HG02642 (cell line): ENCODE measurements at regions not wholly inside any gene's neighbourhood (a gene's known extent, or its start where the extent isn't known, plus 50 kb on each side); places are given as distances from the start of the nearest gene placed in this dataset.
"Not testable (repeated sequence)": the region's sequence is repeated elsewhere in the genome, so short reads cannot be mapped to it uniquely, and the experiment has no call there.

Experiments used
- ATAC-seq: cut with Tn5 transposase; IDR thresholded peaks from one replicate; pipeline ENCODE4 v1.9.1; 2021; ENCODE audit warnings: mild to moderate bottlenecking; ENCODE audit not compliant: unreplicated experiment, poor library complexity

DNA sequence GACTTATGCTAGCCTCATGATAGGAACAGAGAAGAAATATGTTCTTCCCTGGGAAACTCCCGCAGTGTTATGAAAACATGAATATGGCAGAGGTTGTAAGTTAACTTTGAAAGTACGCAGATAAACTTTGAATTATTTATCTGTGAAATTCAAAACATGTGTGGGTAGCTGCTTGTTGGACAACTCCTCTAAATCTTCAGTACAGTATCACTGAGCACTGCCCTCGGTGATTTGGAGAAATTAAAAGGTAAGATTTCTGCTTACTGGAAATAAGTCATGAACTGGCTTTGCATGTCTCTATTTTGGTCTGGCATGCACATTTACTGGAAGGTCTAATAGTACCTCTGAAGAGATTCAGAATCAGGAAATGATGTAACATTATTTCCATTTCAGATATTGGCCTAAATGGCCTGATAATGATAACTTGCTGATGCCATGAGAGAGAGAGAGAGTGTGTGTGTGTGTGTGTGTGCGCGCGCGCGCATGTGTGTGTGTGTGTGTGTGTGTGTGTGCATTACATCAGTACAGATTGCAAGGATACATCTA lies 1441.9 kb upstream of the FLRT2 start:
- no peak for ATAC-seq

DNA sequence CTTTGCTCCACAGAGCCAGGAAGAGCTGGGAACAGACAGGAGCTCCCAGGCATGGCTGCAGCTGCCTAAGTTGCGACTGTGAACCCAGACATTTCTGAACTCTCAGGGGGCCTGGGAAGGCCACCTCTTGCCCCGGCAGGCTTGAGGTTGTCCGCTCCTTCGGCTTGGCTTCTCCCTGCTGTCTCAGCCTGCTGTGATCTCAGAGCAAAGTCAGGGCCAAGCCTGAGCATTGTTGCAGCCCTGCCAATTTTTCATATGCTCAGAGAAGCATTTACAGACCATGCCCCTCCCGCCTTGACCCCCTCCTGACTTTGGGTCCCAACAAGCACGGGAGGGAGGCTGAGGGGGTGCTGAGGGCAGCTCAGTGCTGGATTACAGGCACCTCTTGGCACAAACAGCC lies 1439.1 kb upstream of the FLRT2 start:
- no peak for ATAC-seq

DNA sequence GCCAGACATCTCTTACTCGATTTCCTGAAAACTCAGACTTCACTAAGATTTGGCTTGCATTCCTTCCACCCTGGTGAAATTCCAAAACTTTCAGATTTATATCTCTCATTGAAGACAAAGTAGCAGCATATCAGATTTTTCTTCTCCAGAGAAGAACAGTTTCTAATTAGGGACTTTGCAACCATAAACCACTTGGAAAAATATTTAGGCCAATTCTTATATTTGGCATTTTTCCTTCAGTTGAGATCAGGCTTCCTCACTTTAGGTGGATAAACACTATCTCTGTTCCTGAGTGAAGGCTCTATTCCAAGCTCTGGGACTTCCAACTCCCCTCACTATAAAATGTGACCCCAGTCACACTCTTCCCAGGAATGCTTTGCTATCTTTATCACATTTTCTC lies 1434.3 kb upstream of the FLRT2 start:
- ATAC-seq = no peak

DNA sequence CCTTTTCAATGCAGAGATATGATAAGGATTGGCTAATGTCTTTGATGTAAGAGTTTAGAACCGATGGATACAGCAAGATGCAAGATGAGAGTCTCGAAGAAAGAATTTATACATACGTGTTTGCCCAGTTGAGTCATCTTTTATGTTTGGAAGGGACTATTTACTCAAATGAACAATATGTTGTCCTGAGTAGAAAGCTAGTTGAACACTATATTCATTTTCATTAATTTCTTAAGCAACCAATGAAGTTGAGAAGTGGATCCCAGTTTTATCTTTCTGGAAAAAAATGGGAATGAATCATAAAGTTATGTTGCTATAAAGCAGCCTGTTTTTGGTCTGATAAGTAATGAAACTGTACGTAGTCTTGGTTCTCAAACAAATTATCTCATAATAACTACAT lies 1431.7 kb upstream of the FLRT2 start:
- no peak for ATAC-seq

DNA sequence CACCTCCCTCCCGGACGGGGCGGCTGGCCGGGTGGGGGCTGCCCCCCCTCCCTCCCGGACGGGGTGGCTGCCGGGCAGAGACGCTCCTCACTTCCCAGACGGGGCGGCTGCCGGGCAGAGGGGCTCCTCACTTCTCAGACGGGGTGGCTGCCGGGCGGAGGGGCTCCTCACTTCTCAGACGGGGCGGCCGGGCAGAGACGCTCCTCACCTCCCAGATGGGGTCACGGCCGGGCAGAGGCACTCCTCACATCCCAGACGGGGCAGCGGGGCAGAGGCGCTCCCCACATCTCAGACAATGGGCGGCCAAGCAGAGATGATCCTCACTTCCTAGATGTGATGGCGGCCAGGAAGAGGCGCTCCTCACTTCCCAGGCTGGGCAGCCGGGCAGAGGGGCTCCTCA lies 1430.4 kb upstream of the FLRT2 start:
- not testable (repeated sequence) for ATAC-seq

DNA sequence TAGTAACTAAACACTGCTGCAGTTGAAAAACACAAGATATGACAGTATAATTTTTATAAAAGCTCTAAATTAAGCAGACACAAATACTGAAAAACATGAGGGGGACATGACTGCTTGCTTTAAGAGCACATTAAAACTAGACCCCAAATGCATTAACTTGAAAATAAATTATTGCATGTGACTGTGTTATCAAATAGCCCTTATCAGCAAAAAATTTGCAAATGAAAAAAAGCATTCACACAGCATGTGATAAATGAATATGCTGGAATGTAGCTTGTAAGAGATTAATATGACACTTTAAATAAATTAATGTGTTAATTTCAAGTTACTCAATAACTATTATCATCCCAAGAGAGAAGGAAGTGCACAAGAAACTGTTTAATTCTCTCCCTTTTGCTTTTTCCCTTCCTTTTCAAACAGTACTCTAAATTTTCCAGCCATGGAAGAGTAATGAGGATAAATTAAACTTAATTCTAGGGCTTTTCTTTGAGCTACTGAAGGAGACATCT lies 1422.1 kb upstream of the FLRT2 start:
- no peak for ATAC-seq

DNA sequence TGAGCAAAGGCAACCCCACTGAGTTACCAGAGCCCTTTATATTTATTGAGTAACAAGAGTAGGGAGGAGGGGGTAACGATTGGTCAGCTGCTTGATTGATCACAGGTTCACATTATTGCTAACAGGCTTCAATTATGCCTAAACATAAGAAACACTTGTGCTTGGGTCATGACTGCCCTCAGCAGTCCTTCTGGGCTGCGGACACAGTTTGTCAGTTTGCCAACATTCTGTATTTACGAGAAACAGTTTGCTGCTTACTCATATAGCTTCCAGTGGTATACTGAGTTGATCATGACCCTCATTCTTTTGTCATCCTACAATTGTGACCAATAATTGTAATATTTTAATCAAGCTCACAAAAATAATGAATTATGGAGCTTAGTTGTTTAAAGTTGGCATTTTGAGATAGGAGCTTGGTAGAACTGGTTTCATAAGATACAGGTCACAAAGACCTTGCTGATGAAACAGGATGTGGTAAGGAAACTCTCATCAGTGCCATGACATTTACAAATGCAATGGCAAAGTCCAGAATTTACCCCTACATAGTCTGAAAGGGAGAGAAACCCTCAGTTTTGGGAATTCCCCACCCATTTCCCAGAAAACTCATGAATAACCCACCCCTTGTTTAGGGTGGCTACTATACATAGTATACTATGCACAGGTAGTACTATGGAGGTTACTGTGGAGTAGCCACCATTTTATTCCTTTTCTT lies 1421.0 kb upstream of the FLRT2 start:
- ATAC-seq = no peak

DNA sequence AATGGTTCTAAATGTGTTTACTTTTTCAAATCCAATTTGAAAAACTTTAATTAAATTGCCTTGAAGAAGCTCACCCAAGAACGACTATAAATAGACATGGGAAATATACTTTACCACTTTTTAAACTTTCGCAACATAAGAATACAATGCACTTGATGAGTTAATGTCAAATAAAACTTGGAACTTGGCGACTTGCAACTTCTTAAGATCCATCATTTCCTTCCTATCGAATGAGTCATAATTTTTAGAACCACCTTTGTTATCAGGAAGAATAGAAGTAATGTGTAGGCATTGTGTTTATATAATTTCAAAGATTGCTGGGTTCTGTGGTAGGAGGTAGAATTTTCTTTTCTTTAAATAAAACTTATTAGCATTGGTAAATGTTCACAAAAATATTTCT lies 1417.4 kb upstream of the FLRT2 start:
- no peak for ATAC-seq

DNA sequence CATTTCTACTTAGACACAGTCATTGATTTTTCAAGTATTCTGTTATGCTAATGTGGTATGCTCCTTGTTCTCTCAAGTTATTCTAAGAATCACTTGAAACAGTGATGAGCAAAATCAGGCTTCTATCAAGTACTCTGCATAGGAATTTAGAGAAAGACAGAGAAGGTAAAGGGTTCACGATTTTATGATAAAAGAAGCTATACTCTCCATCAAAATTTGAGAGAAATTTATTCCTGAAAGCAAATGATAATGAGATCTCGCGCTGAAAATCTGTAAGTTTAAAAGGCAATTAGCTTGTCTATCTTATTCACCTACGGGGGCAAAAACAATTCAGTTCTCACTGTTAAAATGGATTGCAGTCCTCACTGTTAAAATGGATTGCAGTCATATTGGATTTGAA lies 1404.3 kb upstream of the FLRT2 start:
- no peak for ATAC-seq

DNA sequence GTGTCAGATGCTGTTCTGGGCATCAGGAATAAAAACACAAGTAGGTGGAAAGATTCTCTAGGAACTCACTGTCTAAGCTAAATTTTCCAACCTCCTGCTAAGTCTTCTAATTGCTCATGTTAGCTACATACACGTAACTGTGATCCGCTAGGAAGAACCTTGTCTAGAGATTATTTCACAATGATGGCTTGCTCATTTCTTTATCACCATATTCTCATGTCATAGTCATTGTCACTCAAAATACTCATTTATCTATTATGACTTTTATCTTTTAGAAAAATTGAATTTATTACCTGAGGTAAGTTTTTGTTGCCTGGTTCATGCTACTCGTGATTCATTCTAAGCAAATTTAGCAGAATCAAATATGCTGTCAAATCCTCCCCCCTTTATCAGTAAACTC lies 1402.4 kb upstream of the FLRT2 start:
- ATAC-seq = no peak

DNA sequence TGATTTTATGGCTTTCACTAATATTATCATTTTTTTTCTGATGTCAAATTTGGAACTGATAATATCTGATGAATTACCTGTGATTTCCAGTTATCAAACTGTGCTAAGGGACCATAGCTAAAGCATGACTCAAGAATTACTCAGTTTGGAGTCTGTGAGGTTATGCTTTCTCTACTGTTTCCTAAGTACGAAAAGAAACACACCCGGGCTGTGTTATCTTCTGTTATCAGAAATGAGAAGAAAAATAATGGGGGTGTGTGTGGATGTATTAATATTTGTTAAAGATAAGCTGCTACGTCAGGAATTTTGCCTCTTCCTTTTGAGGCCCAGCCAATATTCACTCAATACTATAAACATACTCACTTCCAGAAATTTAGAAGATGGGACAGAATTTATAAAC lies 1401.9 kb upstream of the FLRT2 start:
- ATAC-seq = no peak

DNA sequence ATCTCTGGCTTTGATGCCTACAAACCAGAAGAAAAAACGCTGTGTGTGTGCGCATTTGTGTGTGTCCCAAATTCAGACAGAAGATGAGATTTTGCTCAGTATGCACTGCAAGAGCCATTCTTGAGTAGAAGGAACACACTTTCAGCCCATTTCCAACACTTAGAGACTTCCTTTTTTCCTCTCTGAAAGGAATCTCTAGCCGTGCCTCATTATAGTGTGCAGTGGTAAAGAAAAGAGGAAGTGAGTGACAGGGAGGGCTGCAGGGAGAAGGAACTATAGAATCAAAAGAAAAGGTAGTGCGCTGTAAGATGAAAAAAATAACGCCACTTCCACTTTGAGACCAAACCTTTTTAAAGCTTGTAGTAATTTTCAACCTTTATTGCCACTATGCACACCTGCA lies 1400.9 kb upstream of the FLRT2 start:
- no peak for ATAC-seq

DNA sequence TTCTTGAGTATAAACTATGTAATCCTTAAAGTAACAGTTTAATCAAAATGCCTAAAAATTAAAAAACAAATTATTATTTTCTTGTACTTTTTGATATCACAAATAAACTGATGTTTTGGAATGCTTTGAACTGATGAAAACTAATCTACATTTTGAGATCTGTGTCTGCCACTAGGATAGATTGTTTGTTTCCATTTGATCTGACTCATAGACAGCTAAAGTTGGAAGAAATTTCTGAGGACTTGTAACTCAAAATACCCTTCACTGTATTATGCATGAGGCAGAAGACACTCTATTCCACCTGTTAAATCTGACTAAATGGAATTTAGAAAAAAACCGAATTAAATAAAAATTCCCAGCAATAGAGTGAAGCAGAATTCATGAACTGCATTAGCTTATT lies 1400.0 kb upstream of the FLRT2 start:
- ATAC-seq = no peak

DNA sequence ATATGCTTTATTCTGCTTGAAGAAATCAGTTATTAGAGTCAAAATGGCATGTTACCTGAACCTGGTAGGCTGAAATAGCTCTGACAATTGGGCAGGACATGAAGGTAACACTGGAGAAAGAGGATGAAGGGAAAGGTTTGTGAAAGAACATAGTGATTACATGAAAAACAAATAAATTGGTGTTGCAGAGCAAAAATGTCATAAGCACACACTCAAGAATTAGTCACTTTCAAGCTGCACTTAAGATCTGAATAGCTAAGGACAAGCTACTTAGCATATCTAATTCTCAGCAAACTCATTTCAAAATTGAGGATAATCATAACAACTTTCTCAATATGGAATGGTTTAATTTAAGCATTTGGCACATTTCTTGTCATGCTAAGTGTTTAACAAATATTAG lies 1398.0 kb upstream of the FLRT2 start:
- no peak for ATAC-seq

DNA sequence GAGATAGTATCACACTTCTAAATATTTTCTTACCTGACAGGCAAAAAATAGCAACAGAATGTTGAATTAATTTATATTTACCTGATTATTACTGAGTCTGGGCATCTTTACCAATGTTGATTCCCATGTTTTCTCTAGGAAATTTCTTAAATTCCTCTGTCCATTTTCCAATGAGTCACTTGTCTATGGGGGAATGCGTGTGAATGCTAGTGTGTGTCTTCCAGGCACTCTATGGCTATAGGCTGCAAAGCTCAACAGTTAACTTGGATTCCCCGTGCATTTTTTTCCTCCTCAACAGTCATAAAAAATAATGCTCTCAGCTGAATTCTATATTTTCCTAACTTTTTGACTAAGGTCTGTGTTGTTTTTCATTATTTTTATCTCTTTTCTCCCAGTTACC lies 1385.8 kb upstream of the FLRT2 start:
- ATAC-seq = no peak

DNA sequence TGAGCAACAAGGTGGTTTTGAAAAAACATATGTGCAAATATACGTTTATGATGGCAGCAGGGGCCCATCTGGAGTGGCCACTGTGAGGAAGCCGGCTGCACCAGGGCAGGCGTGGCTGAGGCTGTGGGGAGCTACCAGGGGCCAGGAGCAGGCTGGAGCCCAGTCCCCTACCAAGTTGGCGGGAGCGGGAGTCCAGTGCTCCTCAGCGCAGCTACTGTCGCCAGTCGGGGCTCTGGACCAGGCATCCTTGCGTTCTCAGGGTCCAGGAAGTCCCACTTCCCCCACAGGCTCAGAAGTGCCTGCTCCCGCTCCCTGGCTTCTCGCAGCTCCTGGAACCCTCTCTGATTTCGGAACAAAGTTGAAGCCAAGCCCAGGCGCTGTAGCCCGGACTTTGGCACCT lies 1377.5 kb upstream of the FLRT2 start:
- ATAC-seq = no peak

DNA sequence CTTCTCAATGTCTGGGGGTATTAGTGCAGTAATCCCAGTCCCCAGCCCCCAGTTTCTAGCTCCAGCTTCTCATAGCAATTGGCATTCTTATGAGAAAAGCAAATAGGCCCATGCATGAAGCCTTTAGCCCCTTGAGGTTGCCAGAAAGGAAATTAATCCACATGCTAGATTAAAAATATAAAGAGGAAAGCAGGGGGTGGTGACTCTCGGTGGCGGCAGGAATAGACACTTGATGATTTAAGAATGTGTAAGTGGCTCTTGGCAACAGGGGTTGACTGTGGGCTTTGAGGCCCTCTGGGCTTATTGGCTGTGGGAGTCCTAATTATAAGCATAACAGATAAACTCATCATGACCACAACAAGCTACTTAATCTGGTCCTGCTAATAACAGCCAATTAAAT lies 1367.3 kb upstream of the FLRT2 start:
- ATAC-seq = no peak

DNA sequence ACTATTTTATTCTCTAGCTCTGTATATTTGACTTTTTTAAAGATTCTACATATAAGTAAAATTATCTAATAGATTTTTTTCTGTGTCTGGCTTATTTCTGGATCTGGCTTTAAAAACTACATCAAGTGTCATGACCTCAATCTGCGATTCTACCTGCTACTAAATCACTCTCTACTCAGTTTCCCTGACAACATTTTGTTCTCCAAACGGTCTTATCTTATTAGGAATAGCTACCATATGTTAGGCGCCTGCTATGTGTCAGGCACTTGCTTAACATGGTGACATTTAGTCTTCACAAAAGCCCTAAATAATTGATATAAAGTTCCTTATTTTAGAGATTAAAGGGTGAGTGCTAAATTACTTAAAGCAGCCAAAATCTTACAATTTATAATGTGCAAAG lies 1362.9 kb upstream of the FLRT2 start:
- ATAC-seq = no peak

DNA sequence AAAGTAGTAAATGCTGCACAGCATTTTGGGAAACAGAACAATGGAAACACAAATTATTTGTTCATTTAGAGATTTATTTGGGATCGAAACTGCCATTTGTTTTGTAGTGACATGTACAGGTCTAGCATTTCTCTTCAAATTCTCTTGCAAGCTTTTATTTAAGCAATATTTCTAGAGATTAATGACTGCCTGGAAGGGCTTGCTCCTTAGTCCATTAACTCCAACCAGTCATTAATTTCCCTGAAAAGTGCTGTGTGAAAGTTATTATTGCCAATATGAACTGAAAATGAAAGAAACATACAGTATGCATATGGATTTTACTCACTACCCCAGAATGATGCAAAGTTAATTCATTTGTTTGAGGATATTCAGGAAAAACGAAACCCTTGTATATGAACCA lies 1349.6 kb upstream of the FLRT2 start:
- no peak for ATAC-seq

DNA sequence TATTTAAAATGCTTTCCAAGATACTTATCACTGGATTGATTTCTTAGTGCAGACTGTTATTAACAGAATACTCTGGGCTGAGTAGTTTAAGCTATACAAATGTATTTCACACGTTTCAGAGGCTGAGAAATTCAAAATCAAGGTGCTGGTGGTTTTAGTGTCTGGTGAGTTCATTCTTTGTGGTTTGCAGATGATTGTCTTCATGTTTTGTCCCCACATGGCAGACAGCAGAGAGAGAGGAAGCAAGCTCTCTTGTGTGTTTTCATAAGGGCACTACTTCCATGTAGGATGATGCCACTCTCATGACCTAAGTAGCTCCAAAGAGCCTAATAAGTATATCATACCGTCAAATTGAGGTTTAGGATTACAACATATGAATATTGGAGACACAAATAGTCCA lies 1348.9 kb upstream of the FLRT2 start:
- no peak for ATAC-seq

DNA sequence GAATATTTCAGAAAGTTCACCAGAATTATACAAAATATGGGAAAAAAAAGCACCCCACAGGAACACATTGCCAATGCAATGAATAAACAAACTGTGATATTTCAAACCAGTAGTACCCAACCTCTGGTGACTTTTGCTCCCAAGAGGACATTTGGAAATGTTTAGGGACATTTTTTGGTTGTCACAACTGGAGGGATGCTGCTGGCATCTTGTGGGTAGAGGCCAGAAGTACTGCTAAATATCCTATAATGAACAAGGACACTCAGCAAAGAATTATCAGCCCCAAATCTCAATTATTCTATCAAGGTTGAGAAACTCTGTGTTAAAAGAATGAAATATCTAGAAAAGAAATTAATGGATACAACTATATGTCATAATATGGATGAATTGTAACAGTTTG lies 1334.4 kb upstream of the FLRT2 start:
- ATAC-seq = no peak

DNA sequence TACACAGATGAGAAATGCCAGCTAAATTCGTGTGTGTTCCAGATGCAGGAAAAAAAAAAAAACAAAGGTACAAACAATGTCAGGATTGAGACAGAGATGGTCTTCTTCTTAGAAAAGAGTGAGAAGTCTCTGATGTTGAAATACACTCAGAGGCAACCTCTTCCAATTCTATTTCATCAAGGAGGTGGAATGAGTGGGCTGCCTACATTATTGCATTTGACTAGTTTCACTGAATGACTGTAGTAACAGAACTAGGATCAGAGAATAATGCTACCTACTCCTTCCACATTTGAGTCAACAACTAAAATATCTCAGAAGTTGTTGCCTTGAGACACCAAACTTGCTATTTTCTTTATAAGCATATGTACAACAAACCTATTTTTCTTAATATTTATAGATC lies 1332.2 kb upstream of the FLRT2 start:
- ATAC-seq = no peak
